Activated naive CD4-positive, alpha-beta T cell treated with anti-CD3 and anti-CD28 coated beads, Interleukin-2, amount 50 U/mL, for 24 hours (primary cell): ENCODE measurements at regions not wholly inside any gene's neighbourhood (a gene's known extent, or its start where the extent isn't known, plus 50 kb on each side); places are given as distances from the start of the nearest gene placed in this dataset.

Experiments used
- H3K27ac Mint-ChIP-seq: one replicate; pipeline ENCODE4 v1.8.0; 2021; ENCODE audit warnings: mild to moderate bottlenecking, mixed read lengths
- H3K27me3 Mint-ChIP-seq: one replicate; pipeline ENCODE4 v1.8.0; 2021; ENCODE audit warnings: mixed read lengths
- H3K36me3 Mint-ChIP-seq: one replicate; pipeline ENCODE4 v1.8.0; 2021; ENCODE audit warnings: mixed read lengths
- H3K4me1 Mint-ChIP-seq: one replicate; pipeline ENCODE4 v1.8.0; 2021; ENCODE audit warnings: mixed read lengths
- H3K4me3 Mint-ChIP-seq: one replicate; pipeline ENCODE4 v1.8.0; 2021; ENCODE audit warnings: mild to moderate bottlenecking, mixed read lengths
- H3K9me3 Mint-ChIP-seq: one replicate; pipeline ENCODE4 v1.8.0; 2021; ENCODE audit warnings: mixed read lengths

GRCh38 chr3:159839561-159840379 is 148.9 kb upstream of the IL12A start, which contains the start of gene SCHIP1:
Gene SCHIP1 (plus strand): TSS chr3:159839861.
- Mint-ChIP-seq H3K4me1 (peaks cover 3% of the 10 kb centered on the region), H3K4me3 (peak within 1 kb of the TSS; percentile 23), H3K36me3 (no peaks in the 10 kb centered on the region)

GRCh38 chr3:159840703-159841299 is 147.8 kb upstream of the IL12A start:
- H3K36me3 Mint-ChIP-seq, result no peaks in the 10 kb centered on the region
- no peak overlapping the region for H3K4me3 Mint-ChIP-seq
- no peak overlapping the region for H3K27ac Mint-ChIP-seq
- peaks cover 21% of the 10 kb centered on the region for H3K27me3 Mint-ChIP-seq
- no peaks in the 10 kb centered on the region for H3K9me3 Mint-ChIP-seq
- peaks cover 3% of the 10 kb centered on the region for H3K4me1 Mint-ChIP-seq

More at GRCh38 chr3:159839561-159840379, 148.9 kb upstream of the IL12A start, which contains the start of gene SCHIP1:
- Mint-ChIP-seq H3K27me3 (peaks cover 17% of the 10 kb centered on the region), H3K9me3 (no peaks in the 10 kb centered on the region), H3K27ac (no peak within 1 kb of the TSS)

DNA sequence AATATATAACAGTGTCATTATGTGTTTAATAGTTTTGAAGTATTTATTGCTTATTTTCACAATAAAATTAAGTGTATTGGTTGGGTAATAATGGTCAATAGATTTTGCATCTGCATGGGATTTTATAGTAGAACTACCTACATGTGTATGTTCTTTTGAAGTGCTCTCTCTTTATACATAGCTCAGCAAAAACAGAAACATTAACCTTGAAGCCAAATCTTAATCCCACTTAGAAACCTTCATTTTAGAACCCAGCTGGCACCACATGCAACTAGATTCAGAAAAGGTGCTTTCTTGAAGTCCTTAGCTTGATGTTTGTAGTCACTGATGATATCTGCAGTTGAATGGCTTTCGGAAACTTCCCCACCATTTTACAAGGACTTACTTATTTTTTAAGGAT is 146.9 kb upstream of the IL12A start:
- H3K27ac Mint-ChIP-seq, result no peak overlapping the region
- H3K36me3 Mint-ChIP-seq, result no peaks in the 10 kb centered on the region
- H3K4me3 Mint-ChIP-seq, result no peak overlapping the region
- H3K4me1 Mint-ChIP-seq, result peaks cover 3% of the 10 kb centered on the region
- peaks cover 21% of the 10 kb centered on the region for H3K27me3 Mint-ChIP-seq
- H3K9me3 Mint-ChIP-seq, result no peaks in the 10 kb centered on the region

- Mint-ChIP-seq H3K36me3 (no peaks in the 10 kb centered on the region), H3K27me3 (peaks cover 22% of the 10 kb centered on the region), H3K4me3 (no peak overlapping the region), H3K27ac (no peak overlapping the region), H3K4me1 (peaks cover 3% of the 10 kb centered on the region), H3K9me3 (no peaks in the 10 kb centered on the region)
These were observed 144.6 kb upstream of the IL12A start for GRCh38 chr3:159843840-159844730.

DNA sequence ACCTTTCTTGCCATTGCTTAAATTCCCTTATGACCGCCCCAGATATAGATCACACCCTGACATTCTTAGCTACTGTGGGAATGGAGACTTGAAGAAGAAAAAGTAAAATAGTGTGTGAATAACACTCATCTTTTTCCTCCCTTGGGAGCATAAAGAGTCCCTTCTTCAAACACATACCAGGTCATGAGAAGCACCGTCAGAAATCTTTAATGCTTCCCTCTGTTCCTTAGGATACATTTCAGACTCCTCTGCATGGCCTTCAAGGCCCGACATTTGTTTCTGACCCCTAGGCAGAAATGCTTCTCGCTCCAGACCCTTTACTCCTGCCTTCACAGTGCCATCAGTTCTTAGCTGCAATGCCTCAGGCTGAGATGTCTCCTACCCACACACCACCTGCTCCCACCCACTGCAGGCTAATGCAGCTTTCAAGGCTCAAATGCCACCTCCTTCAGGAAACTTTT is 143.8 kb upstream of the IL12A start:
- H3K9me3 Mint-ChIP-seq, result no peaks in the 10 kb centered on the region
- H3K36me3 Mint-ChIP-seq, result no peaks in the 10 kb centered on the region
- peaks cover 3% of the 10 kb centered on the region for H3K4me1 Mint-ChIP-seq
- H3K27ac Mint-ChIP-seq, result no peak overlapping the region
- H3K4me3 Mint-ChIP-seq, result no peak overlapping the region
- peaks cover 22% of the 10 kb centered on the region for H3K27me3 Mint-ChIP-seq

DNA sequence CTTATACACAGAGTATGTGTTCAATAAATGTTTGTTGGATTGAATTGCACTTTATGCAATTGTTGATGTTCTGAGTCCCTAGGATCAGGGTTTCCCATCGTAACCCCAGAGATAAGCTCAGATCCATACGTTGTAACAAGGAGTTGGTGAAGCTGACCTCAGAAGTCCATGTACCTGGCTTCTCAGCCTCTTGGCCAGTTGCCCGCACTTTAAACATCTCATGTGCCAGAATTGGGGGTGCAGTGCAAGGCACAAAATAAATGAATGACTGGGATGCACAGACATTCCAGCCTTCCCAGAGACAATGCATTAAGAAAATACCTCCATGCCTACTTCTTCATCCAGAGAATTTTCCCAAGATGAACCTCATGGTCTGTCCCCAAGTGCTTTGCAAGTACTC is 142.9 kb upstream of the IL12A start:
- Mint-ChIP-seq H3K27me3 (peaks cover 20% of the 10 kb centered on the region), H3K36me3 (no peaks in the 10 kb centered on the region), H3K4me3 (no peak overlapping the region)

GRCh38 chr3:159846255-159846654 is 142.4 kb upstream of the IL12A start:
- Mint-ChIP-seq H3K27me3 (peaks cover 15% of the 10 kb centered on the region), H3K4me1 (no peaks in the 10 kb centered on the region), H3K4me3 (no peak overlapping the region), H3K36me3 (no peaks in the 10 kb centered on the region), H3K9me3 (no peaks in the 10 kb centered on the region), H3K27ac (no peak overlapping the region)

More for the DNA sequence above, 142.9 kb upstream of the IL12A start:
- Mint-ChIP-seq H3K4me1 (no peaks in the 10 kb centered on the region), H3K9me3 (no peaks in the 10 kb centered on the region), H3K27ac (no peak overlapping the region)

GRCh38 chr3:159848348-159849118 is 140.1 kb upstream of the IL12A start:
- Mint-ChIP-seq H3K4me1 (no peaks in the 10 kb centered on the region), H3K27ac (no peak overlapping the region), H3K4me3 (no peak overlapping the region), H3K27me3 (peaks cover 12% of the 10 kb centered on the region), H3K36me3 (no peaks in the 10 kb centered on the region), H3K9me3 (no peaks in the 10 kb centered on the region)

DNA sequence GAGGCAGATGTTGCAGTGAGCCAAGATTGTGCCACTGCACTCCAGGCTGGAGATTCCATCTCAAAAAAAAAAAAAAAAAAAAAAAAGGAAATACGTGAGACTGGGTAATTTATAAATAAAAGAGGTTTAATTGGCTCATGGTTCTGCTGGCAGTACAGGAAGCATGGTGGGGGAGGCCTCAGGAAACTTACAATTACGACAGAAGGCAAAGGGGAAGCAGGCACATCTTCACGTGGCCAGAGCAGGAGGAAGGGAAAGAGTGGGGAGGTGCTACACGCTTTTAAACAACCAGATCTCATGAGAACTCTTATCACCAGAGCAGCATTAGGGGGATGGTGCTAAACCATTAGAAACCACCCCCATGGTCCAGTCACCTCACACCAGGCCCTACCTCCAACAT is 138.2 kb upstream of the IL12A start:
- no peaks in the 10 kb centered on the region for H3K9me3 Mint-ChIP-seq
- no peaks in the 10 kb centered on the region for H3K36me3 Mint-ChIP-seq
- no peaks in the 10 kb centered on the region for H3K4me1 Mint-ChIP-seq
- no peak overlapping the region for H3K27ac Mint-ChIP-seq
- H3K27me3 Mint-ChIP-seq, result peaks cover 8% of the 10 kb centered on the region
- H3K4me3 Mint-ChIP-seq, result no peak overlapping the region

GRCh38 chr3:159852266-159852665 is 136.4 kb upstream of the IL12A start:
- no peaks in the 10 kb centered on the region for H3K36me3 Mint-ChIP-seq
- H3K4me3 Mint-ChIP-seq, result no peak overlapping the region
- peaks cover 4% of the 10 kb centered on the region for H3K4me1 Mint-ChIP-seq
- no peak overlapping the region for H3K27ac Mint-ChIP-seq
- H3K27me3 Mint-ChIP-seq, result peaks cover 15% of the 10 kb centered on the region
- no peaks in the 10 kb centered on the region for H3K9me3 Mint-ChIP-seq

- no peak overlapping the region for H3K4me3 Mint-ChIP-seq
- no peaks in the 10 kb centered on the region for H3K9me3 Mint-ChIP-seq
- no peak overlapping the region for H3K27ac Mint-ChIP-seq
- H3K27me3 Mint-ChIP-seq, result peaks cover 16% of the 10 kb centered on the region
- no peaks in the 10 kb centered on the region for H3K36me3 Mint-ChIP-seq
- H3K4me1 Mint-ChIP-seq, result peaks cover 5% of the 10 kb centered on the region
These were observed 135.7 kb upstream of the IL12A start for GRCh38 chr3:159852821-159853505.

DNA sequence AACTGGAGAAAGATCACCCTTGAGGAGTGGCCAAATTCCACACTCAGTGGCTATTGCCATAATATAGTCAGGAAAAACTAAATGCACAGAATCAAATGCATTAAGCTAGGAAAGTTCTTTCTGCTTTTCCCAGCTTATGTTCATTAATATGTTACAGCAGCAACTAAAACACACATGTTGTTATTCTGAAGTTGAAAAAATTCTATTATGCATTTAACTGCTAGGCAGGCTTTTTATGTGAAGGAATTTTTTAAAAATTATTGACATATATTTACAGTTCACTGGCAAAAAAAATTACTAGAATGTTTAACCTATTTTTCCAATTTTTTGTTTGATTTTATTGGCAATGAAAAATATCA is 135.2 kb upstream of the IL12A start:
- no peak overlapping the region for H3K4me3 Mint-ChIP-seq
- H3K27ac Mint-ChIP-seq, result no peak overlapping the region
- H3K4me1 Mint-ChIP-seq, result peaks cover 5% of the 10 kb centered on the region
- H3K36me3 Mint-ChIP-seq, result no peaks in the 10 kb centered on the region
- peaks cover 15% of the 10 kb centered on the region for H3K27me3 Mint-ChIP-seq
- no peaks in the 10 kb centered on the region for H3K9me3 Mint-ChIP-seq

GRCh38 chr3:159854500-159855124 is 134.0 kb upstream of the IL12A start:
- peaks cover 15% of the 10 kb centered on the region for H3K27me3 Mint-ChIP-seq
- H3K9me3 Mint-ChIP-seq, result no peaks in the 10 kb centered on the region
- H3K4me3 Mint-ChIP-seq, result no peak overlapping the region
- no peaks in the 10 kb centered on the region for H3K36me3 Mint-ChIP-seq
- peaks cover 5% of the 10 kb centered on the region for H3K4me1 Mint-ChIP-seq
- H3K27ac Mint-ChIP-seq, result no peak overlapping the region

DNA sequence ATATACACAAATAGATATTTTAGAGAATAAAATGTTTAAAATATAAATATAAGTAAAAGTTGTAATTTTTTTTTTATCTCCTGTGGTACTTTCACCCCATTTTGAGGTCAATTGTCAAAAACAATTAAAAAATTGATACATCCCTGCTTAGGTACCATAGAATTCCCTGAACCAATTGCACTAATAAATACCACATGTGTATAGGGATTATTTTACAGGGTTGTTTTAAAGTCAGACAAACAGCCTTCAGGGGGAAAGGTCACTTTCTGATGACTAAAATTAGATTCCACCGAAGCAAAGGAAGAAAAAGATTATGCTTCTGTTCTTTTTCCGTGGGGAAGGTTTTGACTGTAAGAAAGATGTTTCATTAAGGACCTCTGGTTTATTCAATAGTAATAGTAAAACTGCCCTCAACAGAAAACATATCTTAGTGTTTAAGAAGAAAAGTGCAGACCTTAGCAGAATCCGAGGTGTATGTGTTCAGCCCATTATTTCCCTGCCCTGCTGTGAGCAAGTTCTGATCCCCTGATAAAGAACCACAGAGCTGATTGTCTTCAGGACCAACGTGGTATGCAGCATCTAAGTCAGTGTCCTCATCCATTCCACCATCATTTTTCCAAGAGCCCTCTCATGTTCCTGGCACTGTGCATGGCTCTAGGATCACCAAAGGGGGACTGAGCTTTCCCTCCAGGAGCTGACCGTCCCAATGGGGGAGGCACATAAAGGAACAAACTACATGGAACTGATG is 132.9 kb upstream of the IL12A start:
- Mint-ChIP-seq H3K4me3 (no peak overlapping the region), H3K36me3 (no peaks in the 10 kb centered on the region), H3K9me3 (no peaks in the 10 kb centered on the region)

More for the DNA sequence above, 132.9 kb upstream of the IL12A start:
- peaks cover 5% of the 10 kb centered on the region for H3K4me1 Mint-ChIP-seq
- H3K27ac Mint-ChIP-seq, result no peak overlapping the region
- peaks cover 17% of the 10 kb centered on the region for H3K27me3 Mint-ChIP-seq
